ENCODE measurements at regions not wholly inside any gene's neighbourhood (a gene's known extent, or its start where the extent isn't known, plus 50 kb on each side); places are given as distances from the start of the nearest gene placed in this dataset.
"Not testable (repeated sequence)": the region's sequence is repeated elsewhere in the genome, so short reads cannot be mapped to it uniquely, and the experiment has no call there.

DNA sequence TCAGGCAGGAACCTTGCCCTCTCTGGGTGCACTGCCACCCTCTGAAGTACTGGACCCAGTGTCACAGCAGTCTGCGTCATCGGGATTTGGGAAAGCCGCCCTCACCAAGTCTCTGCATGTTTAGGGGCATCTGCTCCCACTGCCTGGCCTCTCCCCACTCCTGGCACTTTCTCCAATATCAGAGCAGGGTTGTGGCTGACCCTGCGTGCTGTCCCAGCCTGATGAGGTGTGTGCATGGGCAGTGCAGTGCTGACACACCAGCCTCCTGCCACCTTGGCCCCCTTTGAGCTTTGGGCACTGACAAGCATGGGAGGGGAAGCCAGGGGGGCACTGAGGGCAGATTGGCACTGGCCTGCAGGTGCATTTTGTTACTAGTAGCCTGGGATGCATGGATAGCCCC, 652.5 kb downstream of the GABRG1 start:
- no peak for TF ChIP-seq CTCF (IDR thresholded peaks at IDR 0.05)
- Histone ChIP-seq H3K27me3 (ENCODE audit: insufficient read depth in 3 of 3, low read length in 2 of 3) (no peaks in the 10 kb centered on the region), H3K27ac (no peak overlapping the region), H3K4me1 (no peaks in the 10 kb centered on the region), H3K36me3 (ENCODE audit: insufficient read depth in 1 of 2, low read depth in 1 of 2) (no peaks in the 10 kb centered on the region), H3K9me3 (no peaks in the 10 kb centered on the region), H3K4me3 (no peak overlapping the region)
- intact Hi-C loops (cut with DNase I) = no loop called here
- no peak for ATAC-seq
- DNase-seq = no peak
- 87 to 93% (median 91%) methylated on average over 4 of the region's 4 CpGs for WGBS, 3 donors

DNA sequence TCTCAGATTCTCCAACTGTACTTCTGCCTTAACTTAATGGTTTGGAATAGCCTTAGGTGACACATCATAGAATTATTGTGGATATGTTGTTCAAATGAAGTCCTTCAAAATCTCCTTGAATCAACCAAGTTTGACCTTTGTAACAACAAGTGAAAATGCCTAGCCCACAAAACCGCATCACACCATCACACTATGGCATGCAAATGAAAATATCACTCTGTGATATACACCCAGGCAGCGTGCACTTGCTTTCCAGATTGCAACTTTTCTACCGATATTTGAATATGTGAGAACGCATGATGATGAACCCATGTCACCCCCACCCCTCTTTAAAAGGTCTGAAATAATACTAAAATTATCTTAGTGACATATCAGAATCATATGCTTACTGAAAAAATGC, 656.7 kb downstream of the GABRG1 start:
- 88 to 89% (median 89%) methylated on average over 4 of the region's 4 CpGs for WGBS, 3 donors
- DNase-seq = no peak
- H3K9me3 ChIP-seq = no peaks in the 10 kb centered on the region
- no peak overlapping the region for H3K27ac ChIP-seq
- no peak for TF ChIP-seq CTCF (IDR thresholded peaks at IDR 0.05)
- H3K27me3 ChIP-seq (ENCODE audit: insufficient read depth in 3 of 3, low read length in 2 of 3) = no peaks in the 10 kb centered on the region
- ATAC-seq = no peak
- H3K4me3 ChIP-seq = no peak overlapping the region
- no peaks in the 10 kb centered on the region for H3K36me3 ChIP-seq (ENCODE audit: insufficient read depth in 1 of 2, low read depth in 1 of 2)
- no peaks in the 10 kb centered on the region for H3K4me1 ChIP-seq
- intact Hi-C loops (cut with DNase I) = no loop called here

- DNase-seq = not testable (repeated sequence)
- WGBS, 3 donors = 71 to 76% (median 75%) methylated on average over 4 of the region's 4 CpGs
Observed at GRCh38 chr4:45460157-45460556, 663.7 kb downstream of the GABRG1 start.

GRCh38 chr4:45455217-45455616, 668.6 kb downstream of the GABRG1 start:
- intact Hi-C loops (cut with DNase I) = no loop called here
- ATAC-seq = no peak
- DNase-seq = no peak
- no peak for TF ChIP-seq CTCF (IDR thresholded peaks at IDR 0.05)
- Histone ChIP-seq H3K4me1 (no peaks in the 10 kb centered on the region), H3K36me3 (ENCODE audit: insufficient read depth in 1 of 2, low read depth in 1 of 2) (no peaks in the 10 kb centered on the region), H3K27ac (no peak overlapping the region), H3K27me3 (ENCODE audit: insufficient read depth in 3 of 3, low read length in 2 of 3) (no peaks in the 10 kb centered on the region), H3K4me3 (no peak overlapping the region), H3K9me3 (peaks cover 3% of the 10 kb centered on the region)
- 74 to 82% (median 76%) methylated on average over 2 of the region's 2 CpGs for WGBS, 3 donors

More at GRCh38 chr4:45460157-45460556, 663.7 kb downstream of the GABRG1 start:
- H3K9me3 ChIP-seq; H3K4me1 ChIP-seq; H3K4me3 ChIP-seq; intact Hi-C loops (cut with DNase I); ATAC-seq; H3K27me3 ChIP-seq (ENCODE audit: insufficient read depth in 3 of 3, low read length in 2 of 3); H3K36me3 ChIP-seq (ENCODE audit: insufficient read depth in 1 of 2, low read depth in 1 of 2); H3K27ac ChIP-seq: not testable (repeated sequence)

DNA sequence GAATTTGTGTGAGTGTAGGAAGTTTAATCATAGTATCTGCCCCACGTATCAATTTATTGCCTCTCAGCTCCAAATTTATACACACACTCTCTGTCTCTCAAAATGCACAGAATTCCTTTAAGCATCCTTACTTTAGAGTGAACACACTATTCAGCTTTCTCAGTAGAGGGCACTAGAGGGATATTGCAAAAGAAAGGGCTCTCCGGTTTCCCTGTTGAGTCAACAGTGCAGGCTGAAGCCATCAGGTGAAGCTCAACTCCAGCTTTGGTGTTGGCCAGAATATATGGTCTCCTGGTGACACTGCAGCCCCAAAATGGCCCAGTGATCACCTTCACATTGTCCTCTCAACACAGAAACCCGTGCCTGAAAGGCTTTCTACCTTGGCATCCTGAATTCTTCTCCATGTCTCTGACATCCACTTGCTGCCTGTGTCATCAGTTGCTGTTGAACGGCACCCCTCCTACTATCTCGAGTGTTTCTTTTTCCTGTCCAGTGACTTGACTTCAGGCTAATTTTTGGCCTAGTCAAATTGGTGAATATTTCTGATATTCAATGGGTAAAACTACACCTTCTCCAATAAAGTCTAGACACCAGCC, 670.5 kb downstream of the GABRG1 start:
- DNase-seq (no peak), ATAC-seq (no peak)
- Histone ChIP-seq H3K27me3 (ENCODE audit: insufficient read depth in 3 of 3, low read length in 2 of 3) (no peaks in the 10 kb centered on the region), H3K4me3 (no peak overlapping the region), H3K9me3 (no peaks in the 10 kb centered on the region), H3K36me3 (ENCODE audit: insufficient read depth in 1 of 2, low read depth in 1 of 2) (no peaks in the 10 kb centered on the region), H3K27ac (no peak overlapping the region), H3K4me1 (no peaks in the 10 kb centered on the region)
- intact Hi-C loops (cut with DNase I) = no loop called here
- WGBS, 3 donors = 33 to 41% (median 37%) methylated on average over 5 of the region's 5 CpGs
- no peak for TF ChIP-seq CTCF (IDR thresholded peaks at IDR 0.05)
